ENCODE measurements at regions not wholly inside any gene's neighbourhood (a gene's known extent, or its start where the extent isn't known, plus 50 kb on each side); places are given as distances from the start of the nearest gene placed in this dataset.

DNA sequence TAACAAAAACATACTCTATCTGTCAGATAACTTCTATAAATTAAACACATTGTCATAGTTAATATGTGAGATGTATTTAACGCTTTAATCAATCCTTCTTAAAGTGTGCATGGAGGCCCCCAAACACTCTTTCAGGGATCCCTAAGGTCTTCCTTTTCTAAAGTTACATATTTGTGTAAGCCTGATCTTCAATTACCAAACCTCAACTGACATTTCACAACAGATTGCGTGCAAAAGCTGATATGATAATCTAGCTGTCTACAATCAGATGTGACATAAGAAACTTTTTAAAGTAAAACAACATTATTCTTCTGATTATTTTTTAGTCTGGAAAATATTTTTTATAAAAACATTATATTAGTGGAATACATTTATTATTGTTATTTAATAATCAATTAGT lies 1850.4 kb downstream of the OLFM4 start:
- no peaks in the 10 kb centered on the region for H3K4me1 Mint-ChIP-seq
- H3K9me3 Mint-ChIP-seq, result no peaks in the 10 kb centered on the region
- H3K27me3 Mint-ChIP-seq (ENCODE audit: low read depth, poor library complexity), result no peaks in the 10 kb centered on the region
- no peaks in the 10 kb centered on the region for H3K36me3 Mint-ChIP-seq (ENCODE audit: low read depth)
- TF ChIP-seq CTCF (IDR thresholded peaks at IDR 0.05), result no peak
- no peak overlapping the region for H3K4me3 Mint-ChIP-seq
- no peak for DNase-seq
- H3K27ac Mint-ChIP-seq, result no peak overlapping the region

GRCh38 chr13:54884682-54885081 lies 1856.1 kb downstream of the OLFM4 start:
- H3K9me3 Mint-ChIP-seq, result no peaks in the 10 kb centered on the region
- TF ChIP-seq CTCF (IDR thresholded peaks at IDR 0.05), result no peak
- no peak for DNase-seq
- H3K27me3 Mint-ChIP-seq (ENCODE audit: low read depth, poor library complexity), result no peaks in the 10 kb centered on the region
- no peaks in the 10 kb centered on the region for H3K36me3 Mint-ChIP-seq (ENCODE audit: low read depth)
- no peak overlapping the region for H3K27ac Mint-ChIP-seq
- no peak overlapping the region for H3K4me3 Mint-ChIP-seq
- H3K4me1 Mint-ChIP-seq, result no peaks in the 10 kb centered on the region

- H3K27me3 Mint-ChIP-seq (ENCODE audit: low read depth, poor library complexity), result no peaks in the 10 kb centered on the region
- no peaks in the 10 kb centered on the region for H3K4me1 Mint-ChIP-seq
- H3K27ac Mint-ChIP-seq, result no peak overlapping the region
- peaks cover 4% of the 10 kb centered on the region for H3K9me3 Mint-ChIP-seq
- no peak for DNase-seq
- H3K4me3 Mint-ChIP-seq, result no peak overlapping the region
- no peaks in the 10 kb centered on the region for H3K36me3 Mint-ChIP-seq (ENCODE audit: low read depth)
- TF ChIP-seq CTCF (IDR thresholded peaks at IDR 0.05), result no peak
These were observed 1862.4 kb downstream of the OLFM4 start for GRCh38 chr13:54890976-54891375.

- Mint-ChIP-seq H3K27ac (no peak overlapping the region), H3K36me3 (ENCODE audit: low read depth) (no peaks in the 10 kb centered on the region), H3K4me3 (no peak overlapping the region), H3K9me3 (no peaks in the 10 kb centered on the region), H3K4me1 (no peaks in the 10 kb centered on the region), H3K27me3 (ENCODE audit: low read depth, poor library complexity) (no peaks in the 10 kb centered on the region)
- no peak for TF ChIP-seq CTCF (IDR thresholded peaks at IDR 0.05)
- no peak for DNase-seq
These were observed 1872.7 kb downstream of the OLFM4 start for GRCh38 chr13:54901316-54901715.

DNA sequence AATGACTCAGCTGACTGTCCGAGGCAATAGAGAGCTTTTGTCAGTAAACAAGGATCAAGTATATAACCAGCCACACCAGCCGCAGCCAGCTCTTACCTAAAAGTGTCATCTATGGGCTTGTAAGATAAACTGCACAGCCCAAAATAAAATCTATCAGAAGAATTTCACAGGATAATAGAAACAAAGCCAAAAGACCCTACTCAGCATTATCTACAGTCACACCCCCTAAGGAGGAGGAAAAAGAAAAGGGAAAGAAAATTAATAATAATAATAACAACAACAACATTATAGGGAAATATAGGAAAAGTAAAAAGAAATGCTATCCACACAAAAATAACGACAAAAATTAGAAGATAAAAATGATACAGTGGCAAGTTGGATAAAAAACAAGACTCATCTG lies 1883.8 kb downstream of the OLFM4 start:
- Mint-ChIP-seq H3K4me1 (no peaks in the 10 kb centered on the region), H3K4me3 (no peak overlapping the region), H3K27me3 (ENCODE audit: low read depth, poor library complexity) (no peaks in the 10 kb centered on the region), H3K9me3 (peaks cover 10% of the 10 kb centered on the region), H3K36me3 (ENCODE audit: low read depth) (no peaks in the 10 kb centered on the region), H3K27ac (no peak overlapping the region)
- no peak for DNase-seq
- TF ChIP-seq CTCF (IDR thresholded peaks at IDR 0.05), result no peak

DNA sequence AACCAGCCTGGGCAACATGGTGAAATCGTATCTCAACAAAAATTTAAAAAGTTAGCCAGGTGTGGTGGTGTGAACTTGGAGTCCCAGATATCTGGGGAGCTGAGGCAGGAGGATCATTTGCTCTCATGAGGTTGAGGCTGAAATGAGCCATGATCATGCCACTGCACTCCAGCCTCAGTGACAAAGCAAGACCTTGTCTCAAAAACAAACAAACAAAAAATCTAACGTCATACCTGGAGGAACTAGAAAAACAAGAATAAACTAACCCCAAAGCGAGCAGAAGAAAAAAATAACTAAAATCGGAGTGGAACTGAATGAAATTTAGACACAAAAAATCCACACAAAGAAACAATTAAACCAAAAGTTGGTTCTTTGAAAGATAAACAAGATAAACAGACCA lies 1885.1 kb downstream of the OLFM4 start:
- TF ChIP-seq CTCF (IDR thresholded peaks at IDR 0.05), result no peak
- Mint-ChIP-seq H3K4me1 (no peaks in the 10 kb centered on the region), H3K27me3 (ENCODE audit: low read depth, poor library complexity) (no peaks in the 10 kb centered on the region), H3K9me3 (peaks cover 10% of the 10 kb centered on the region), H3K4me3 (no peak overlapping the region), H3K27ac (no peak overlapping the region), H3K36me3 (ENCODE audit: low read depth) (no peaks in the 10 kb centered on the region)
- no peak for DNase-seq
